ENCODE measurements at regions not wholly inside any gene's neighbourhood (a gene's known extent, or its start where the extent isn't known, plus 50 kb on each side); places are given as distances from the start of the nearest gene placed in this dataset.

GRCh38 chr3:96264701-96265100, 549.7 kb upstream of the EPHA6 start:
- no peaks in the 10 kb centered on the region for H3K4me1 ChIP-seq (ENCODE audit: control insufficient read depth, insufficient read depth, low read length)
- intact Hi-C loops (cut with micrococcal nuclease; ENCODE audit: unreplicated experiment) (no loop called here), in situ Hi-C loops (cut with HindIII; ENCODE audit: low pct_unique_long_range_greater_than_20kb, low sequenced_read_pairs) (no loop called here)
- no peak overlapping the region for H3K27ac ChIP-seq (ENCODE audit: low read length)
- no peak for DNase-seq (ENCODE audit: low read depth, low spot score)
- TF ChIP-seq SIN3A (IDR thresholded peaks at IDR 0.05; ENCODE audit: borderline replicate concordance, insufficient read depth, low read depth, low read length): no peak
- ChIA-PET POLR2A (no interaction called here), CTCF (no interaction called here)
- H3K36me3 ChIP-seq (ENCODE audit: control insufficient read depth, insufficient read depth, low read length): no peaks in the 10 kb centered on the region
- H3K27me3 ChIP-seq (ENCODE audit: control insufficient read depth, insufficient read depth, low read length): no peaks in the 10 kb centered on the region
- no peaks in the 10 kb centered on the region for H3K9me3 ChIP-seq (ENCODE audit: control insufficient read depth, insufficient read depth, low read depth, low read length)
- no peak for ATAC-seq
- no peak overlapping the region for H3K4me3 ChIP-seq (ENCODE audit: low read depth in 2 of 2, low read length in 2 of 2)
- BruUV-seq (replicated peaks): no TSS peak

- no peak for DNase-seq (ENCODE audit: low read depth, low spot score)
- no peak for ATAC-seq
- TF ChIP-seq CTCF (IDR thresholded peaks at IDR 0.05) (no peak), REST (IDR thresholded peaks at IDR 0.05; ENCODE audit: insufficient read depth in 1 of 2, low read depth in 2 of 2, low read length in 1 of 2) (no peak), TCF7L2 (IDR thresholded peaks at IDR 0.05; ENCODE audit: low read depth, low read length) (no peak), SIN3A (IDR thresholded peaks at IDR 0.05; ENCODE audit: borderline replicate concordance, insufficient read depth, low read depth, low read length) (no peak), POLR2AphosphoS5 (IDR thresholded peaks at IDR 0.05; ENCODE audit: low read depth, low read length) (no peak)
Observed at GRCh38 chr3:96266395-96267190, 547.8 kb upstream of the EPHA6 start.

GRCh38 chr3:96267577-96267976, 546.8 kb upstream of the EPHA6 start:
- intact Hi-C loops (cut with micrococcal nuclease; ENCODE audit: unreplicated experiment): no loop called here
- no TSS peak for BruUV-seq (replicated peaks)

More at GRCh38 chr3:96266395-96267190, 547.8 kb upstream of the EPHA6 start:
- Histone ChIP-seq H3K4me3 (ENCODE audit: low read depth in 2 of 2, low read length in 2 of 2) (no peak overlapping the region), H3K27me3 (ENCODE audit: control insufficient read depth, insufficient read depth, low read length) (no peaks in the 10 kb centered on the region), H3K9me3 (ENCODE audit: control insufficient read depth, insufficient read depth, low read depth, low read length) (no peaks in the 10 kb centered on the region), H3K36me3 (ENCODE audit: control insufficient read depth, insufficient read depth, low read length) (no peaks in the 10 kb centered on the region), H3K27ac (ENCODE audit: low read length) (no peak overlapping the region), H3K4me1 (ENCODE audit: control insufficient read depth, insufficient read depth, low read length) (no peaks in the 10 kb centered on the region)
- intact Hi-C loops (cut with micrococcal nuclease; ENCODE audit: unreplicated experiment) (no loop called here), in situ Hi-C loops (cut with HindIII; ENCODE audit: low pct_unique_long_range_greater_than_20kb, low sequenced_read_pairs) (no loop called here)
- BruUV-seq (replicated peaks): no TSS peak
- POLR2A ChIA-PET: no interaction called here
- CTCF ChIA-PET: no interaction called here

More at GRCh38 chr3:96267577-96267976, 546.8 kb upstream of the EPHA6 start:
- TF ChIP-seq TCF7L2 (IDR thresholded peaks at IDR 0.05; ENCODE audit: low read depth, low read length): no peak
- no peak for TF ChIP-seq SIN3A (IDR thresholded peaks at IDR 0.05; ENCODE audit: borderline replicate concordance, insufficient read depth, low read depth, low read length)
- TF ChIP-seq REST (IDR thresholded peaks at IDR 0.05; ENCODE audit: insufficient read depth in 1 of 2, low read depth in 2 of 2, low read length in 1 of 2): no peak
- TF ChIP-seq CTCF (IDR thresholded peaks at IDR 0.05): no peak
- no peak for TF ChIP-seq POLR2AphosphoS5 (IDR thresholded peaks at IDR 0.05; ENCODE audit: low read depth, low read length)
- H3K4me1 ChIP-seq (ENCODE audit: control insufficient read depth, insufficient read depth, low read length): no peaks in the 10 kb centered on the region
- no peaks in the 10 kb centered on the region for H3K27me3 ChIP-seq (ENCODE audit: control insufficient read depth, insufficient read depth, low read length)
- H3K27ac ChIP-seq (ENCODE audit: low read length): no peak overlapping the region
- H3K9me3 ChIP-seq (ENCODE audit: control insufficient read depth, insufficient read depth, low read depth, low read length): no peaks in the 10 kb centered on the region
- no peaks in the 10 kb centered on the region for H3K36me3 ChIP-seq (ENCODE audit: control insufficient read depth, insufficient read depth, low read length)
- in situ Hi-C loops (cut with HindIII; ENCODE audit: low pct_unique_long_range_greater_than_20kb, low sequenced_read_pairs): no loop called here
- no peak for ATAC-seq
- no peak overlapping the region for H3K4me3 ChIP-seq (ENCODE audit: low read depth in 2 of 2, low read length in 2 of 2)
- no peak for DNase-seq (ENCODE audit: low read depth, low spot score)
- POLR2A ChIA-PET: no interaction called here
- CTCF ChIA-PET: no interaction called here
